GM18502 (cell line): ENCODE measurements at regions not wholly inside any gene's neighbourhood (a gene's known extent, or its start where the extent isn't known, plus 50 kb on each side); places are given as distances from the start of the nearest gene placed in this dataset.
A peak's percentile ranks its signal among the peaks of the same experiment; 100 is the strongest.

Experiments
- ATAC-seq: cut with Tn5 transposase; IDR thresholded peaks from one replicate; pipeline ENCODE4 v1.9.1; 2021; ENCODE audit warnings: mild to moderate bottlenecking; ENCODE audit not compliant: unreplicated experiment, poor library complexity

- ATAC-seq = no peak
Observed at GRCh38 chr15:95494971-95495541, 835.4 kb upstream of the NR2F2 start.

GRCh38 chr15:95497634-95498033 is 832.9 kb upstream of the NR2F2 start:
- ATAC-seq = no peak

- no peak for ATAC-seq
Observed at GRCh38 chr15:95498961-95499360, 831.5 kb upstream of the NR2F2 start.

GRCh38 chr15:95499397-95499796 is 831.1 kb upstream of the NR2F2 start:
- ATAC-seq = no peak

- ATAC-seq = no peak
Observed at GRCh38 chr15:95501865-95502264, 828.6 kb upstream of the NR2F2 start.

- no peak for ATAC-seq
Observed at GRCh38 chr15:95503107-95503506, 827.4 kb upstream of the NR2F2 start.

GRCh38 chr15:95503640-95504225 is 826.8 kb upstream of the NR2F2 start:
- peak; percentile 72 for ATAC-seq

- ATAC-seq = no peak
Observed at GRCh38 chr15:95511671-95512070, 818.8 kb upstream of the NR2F2 start.

GRCh38 chr15:95512906-95513305 is 817.6 kb upstream of the NR2F2 start:
- no peak for ATAC-seq

GRCh38 chr15:95519887-95520286 is 810.6 kb upstream of the NR2F2 start:
- no peak for ATAC-seq

GRCh38 chr15:95520511-95520910 is 810.0 kb upstream of the NR2F2 start:
- no peak for ATAC-seq

- no peak for ATAC-seq
Observed at GRCh38 chr15:95520922-95521321, 809.6 kb upstream of the NR2F2 start.

GRCh38 chr15:95522533-95522932 is 808.0 kb upstream of the NR2F2 start:
- no peak for ATAC-seq

- ATAC-seq = no peak
Observed at GRCh38 chr15:95528920-95529319, 801.6 kb upstream of the NR2F2 start.

GRCh38 chr15:95536638-95537037 is 793.9 kb upstream of the NR2F2 start:
- no peak for ATAC-seq

GRCh38 chr15:95538693-95539092 is 791.8 kb upstream of the NR2F2 start:
- no peak for ATAC-seq

- ATAC-seq = no peak
Observed at GRCh38 chr15:95541301-95541700, 789.2 kb upstream of the NR2F2 start.

- no peak for ATAC-seq
Observed at GRCh38 chr15:95549168-95549738, 781.2 kb upstream of the NR2F2 start.

GRCh38 chr15:95550702-95551101 is 779.8 kb upstream of the NR2F2 start:
- ATAC-seq = no peak

- ATAC-seq = no peak
Observed at GRCh38 chr15:95556225-95556624, 774.3 kb upstream of the NR2F2 start.

GRCh38 chr15:95556866-95557225 is 773.7 kb upstream of the NR2F2 start:
- no peak for ATAC-seq
